HepG2 (cell line): ENCODE measurements at regions not wholly inside any gene's neighbourhood (a gene's known extent, or its start where the extent isn't known, plus 50 kb on each side); places are given as distances from the start of the nearest gene placed in this dataset.

Experiments used
- ATAC-seq: fragments of 200-7000 bp; cut with Tn5 transposase; 3 replicates; pipeline ENCODE4 v1.9.1; 2020; ENCODE audit warnings: mild to moderate bottlenecking, moderate library complexity
- BruUV-seq: library from RNA; stranded (reverse); fragments of 400-500 nt; replicated peaks from 2 replicates; lab custom pipeline; 2021; lab: Mats Ljungman, UMichigan
- CTCF ChIA-PET: fragments of 300-600 bp; formaldehyde crosslinking; extraction: SDS; loops from one replicate; lab custom pipeline; 2021; ENCODE audit warnings: low total read pairs, inconsistent platforms, low intra/inter-chr PET ratio; lab: Yijun Ruan, JAX
- POLR2A ChIA-PET: fragments of 350-600 bp; sonication (Branson Sonifier 250); formaldehyde crosslinking; loops from one replicate; lab custom pipeline; 2020; ENCODE audit warnings: antibody characterized with exemption, inconsistent platforms; lab: Yijun Ruan, JAX
- DNase-seq: peaks from one replicate; pipeline ENCODE4 v3.0.0-alpha.2; 2015; ENCODE audit warnings: low spot score
- FAIRE-seq: peaks from 3 replicates; lab custom pipeline; 2011; peaks lifted over from hg19 to GRCh38; lab: Jason Lieb, UNC
- H2AFZ ChIP-seq: one replicate; pipeline ENCODE4 v1.6.1; 2011; ENCODE audit warnings: low read length, inconsistent platforms
- H3K27ac ChIP-seq: fragments of 300-600 bp; 3 replicates; pipeline ENCODE4 v1.8.0; 2011; ENCODE audit warnings: mixed run types, mild to moderate bottlenecking, mixed read lengths, low read length, inconsistent platforms; ENCODE audit not compliant: insufficient read depth; ENCODE audit errors: extremely low read length
- H3K27me3 ChIP-seq, 2 experiments: fragments of 200-600 bp in 1 of 2; 2 replicates in 1 of 2; 3 replicates in 1 of 2; pipeline versions ENCODE4 v1.6.0 to v1.8.0; 2011; ENCODE audit warnings: low read length in 2 of 2, mild to moderate bottlenecking in 2 of 2, moderate library complexity in 2 of 2, inconsistent platforms in 1 of 2; ENCODE audit not compliant: insufficient read depth in 2 of 2, control insufficient read depth in 1 of 2
- H3K36me3 ChIP-seq, 2 experiments: fragments of 200-600 bp in 1 of 2; replicated peaks in 1 of 2; 2 replicates in 1 of 2; 3 replicates in 1 of 2; pipeline versions ENCODE4 v1.5.1 to v1.8.0; 2011; ENCODE audit warnings: low read length in 2 of 2, inconsistent platforms in 1 of 2; ENCODE audit not compliant: insufficient read depth in 2 of 2, control insufficient read depth in 1 of 2
- H3K4me1 ChIP-seq: 2 replicates; pipeline ENCODE4 v1.5.1; 2012; ENCODE audit warnings: low read length, inconsistent platforms; ENCODE audit not compliant: insufficient read depth
- H3K4me2 ChIP-seq: 2 replicates; pipeline ENCODE4 v1.6.0; 2011; ENCODE audit warnings: low read depth, low read length, inconsistent platforms
- H3K4me3 ChIP-seq, 3 experiments: fragments of 200-600 bp in 1 of 3; sonication (generic), shearing (Covaris generic) in 1 of 3; replicated peaks in 1 of 3; 2 replicates each; pipeline ENCODE4 v1.5.1; 2011 to 2016; ENCODE audit warnings: low read length in 3 of 3, inconsistent platforms in 2 of 3, low read depth in 2 of 3, mild to moderate bottlenecking in 2 of 3, control low read depth in 1 of 3, mixed read lengths in 1 of 3; ENCODE audit not compliant: insufficient read depth in 1 of 3
- H3K79me2 ChIP-seq: one replicate; pipeline ENCODE4 v1.6.1; 2011; ENCODE audit warnings: low read length, inconsistent platforms; ENCODE audit not compliant: insufficient read depth
- H3K9ac ChIP-seq: 2 replicates; pipeline ENCODE4 v1.6.0; 2011; ENCODE audit warnings: mild to moderate bottlenecking, low read depth, low read length, inconsistent platforms; ENCODE audit not compliant: insufficient read depth
- H3K9me3 ChIP-seq: 2 replicates; pipeline ENCODE4 v1.5.1; 2012; ENCODE audit warnings: mild to moderate bottlenecking, low read length
- H4K20me1 ChIP-seq: 2 replicates; pipeline ENCODE4 v1.6.0; 2011; ENCODE audit warnings: inconsistent platforms, mild to moderate bottlenecking, low read length, moderate library complexity; ENCODE audit not compliant: insufficient read depth
- ATAD3A ChIP-seq: sonication (generic); formaldehyde crosslinking; IDR thresholded peaks from 2 replicates; pipeline ENCODE4 v1.4.0; 2020; ENCODE audit warnings: missing genetic modification reagents
- CREB1 ChIP-seq, 2 experiments: fragments of 450-650 bp in 1 of 2; IDR thresholded peaks; 2 replicates each; pipeline ENCODE4 v1.6.1; 2016 to 2017; ENCODE audit warnings: control low read depth in 1 of 2, mild to moderate bottlenecking in 1 of 2, missing compliant biosample characterization in 1 of 2, missing genetic modification characterization in 1 of 2
- IRX3 ChIP-seq: sonication (generic); formaldehyde crosslinking; IDR thresholded peaks from 2 replicates; pipeline ENCODE4 v1.8.1; 2023; ENCODE audit warnings: mild to moderate bottlenecking, low read depth, missing genetic modification reagents, borderline replicate concordance
- MXD4 ChIP-seq: IDR thresholded peaks from 2 replicates; pipeline ENCODE4 v1.6.1; 2016; ENCODE audit warnings: mild to moderate bottlenecking, missing biosample characterization, missing genetic modification reagents
- NFATC3 ChIP-seq: sonication (generic); formaldehyde crosslinking; IDR thresholded peaks from 2 replicates; pipeline ENCODE4 v1.5.1; 2020; ENCODE audit warnings: mild to moderate bottlenecking, missing genetic modification reagents
- PHF21A ChIP-seq: sonication (generic); formaldehyde crosslinking; IDR thresholded peaks from 2 replicates; pipeline ENCODE4 v1.5.0; 2020; ENCODE audit warnings: mild to moderate bottlenecking, missing genetic modification reagents
- SP1 ChIP-seq, 2 experiments: fragments of 450-650 bp in 1 of 2; sonication (generic) in 1 of 2; formaldehyde crosslinking in 1 of 2; IDR thresholded peaks; 2 replicates each; pipeline versions ENCODE4 v1.4.0 to v1.6.1; 2016 to 2020; ENCODE audit warnings: missing genetic modification reagents in 1 of 2
- ZNF354B ChIP-seq: sonication (generic); formaldehyde crosslinking; IDR thresholded peaks from 2 replicates; pipeline ENCODE4 v1.8.0; 2022; ENCODE audit warnings: mild to moderate bottlenecking, missing genetic modification reagents
- ZNF773 ChIP-seq: sonication (generic); formaldehyde crosslinking; IDR thresholded peaks from 2 replicates; pipeline ENCODE4 v1.4.0; 2020; ENCODE audit warnings: missing genetic modification reagents, borderline replicate concordance
- WGBS: methylation state at CpG from one replicate; pipeline ENCODE4 v1.1.6; 2017; ENCODE audit warnings: low lambda C conversion rate; 5-methylcytosine and 5-hydroxymethylcytosine counted together
- in situ Hi-C: cut with HindIII; loops from 2 replicates; pipeline ENCODE4 v1.10.0; 2017; ENCODE audit warnings: low pct_unique_long_range_greater_than_20kb; ENCODE audit not compliant: extremely low pct_ligation_motif_present
- intact Hi-C: fragments of 100-400 bp; cut with micrococcal nuclease; formaldehyde crosslinking; loops from one replicate; pipeline ENCODE4 v1.10.0; 2022; ENCODE audit not compliant: unreplicated experiment
- TF ChIP-seq, protein P1 (sequence below): sonication (generic); formaldehyde crosslinking; IDR thresholded peaks from 2 replicates; pipeline ENCODE4 v1.5.0; 2020; ENCODE audit warnings: missing genetic modification reagents
- TF ChIP-seq, protein P2 (sequence below): sonication (generic); formaldehyde crosslinking; IDR thresholded peaks from 2 replicates; pipeline ENCODE4 v1.8.0; 2022; ENCODE audit warnings: low read depth, missing genetic modification reagents
- TF ChIP-seq, protein P3 (sequence below): sonication (generic); formaldehyde crosslinking; IDR thresholded peaks from 2 replicates; pipeline ENCODE4 v1.5.1; 2020; ENCODE audit warnings: missing genetic modification reagents, mild to moderate bottlenecking, borderline replicate concordance
- TF ChIP-seq, protein P4 (sequence below): IDR thresholded peaks from 2 replicates; pipeline ENCODE4 v1.6.1; 2018; ENCODE audit warnings: missing genetic modification reagents

DNA sequence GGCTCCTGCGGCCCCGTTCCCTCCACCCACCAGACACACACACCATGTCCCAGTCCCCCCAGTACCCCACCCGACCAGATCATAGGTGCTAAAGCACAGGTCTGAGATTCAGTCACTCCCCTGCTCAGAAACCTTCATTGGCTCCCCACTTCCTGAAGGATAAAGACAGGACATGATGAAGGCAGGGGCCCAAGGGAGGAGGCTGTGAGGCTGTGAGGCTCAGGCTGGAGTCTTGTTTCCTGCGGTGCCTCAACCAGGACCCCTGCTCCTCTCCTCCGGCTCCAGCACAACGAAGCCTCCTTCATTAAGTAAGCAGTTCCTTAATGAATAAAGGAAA, 81.1 kb downstream of the NCR2 start:
- no peak overlapping the region for H3K4me2 ChIP-seq
- FAIRE-seq, result no peak
- peaks cover 8% of the 10 kb centered on the region for H3K9me3 ChIP-seq
- CTCF ChIA-PET, result no interaction called here
- TF ChIP-seq PHF21A (no peak), NFATC3 (no peak), IRX3 (CRISPR knock-in tag) (no peak), ZNF354B (no peak), MXD4 (CRISPR knock-in tag) (no peak), ATAD3A (CRISPR knock-in tag) (no peak), SP1 (IDR thresholded peaks at IDR 0.05) (no peak), SP1 (CRISPR knock-in tag; IDR thresholded peaks at IDR 0.05) (no peak), ZNF773 (CRISPR knock-in tag) (no peak), CREB1 (IDR thresholded peaks at IDR 0.05) (no peak), CREB1 (CRISPR knock-in tag; IDR thresholded peaks at IDR 0.05) (no peak)
- TF ChIP-seq, protein P1, sequence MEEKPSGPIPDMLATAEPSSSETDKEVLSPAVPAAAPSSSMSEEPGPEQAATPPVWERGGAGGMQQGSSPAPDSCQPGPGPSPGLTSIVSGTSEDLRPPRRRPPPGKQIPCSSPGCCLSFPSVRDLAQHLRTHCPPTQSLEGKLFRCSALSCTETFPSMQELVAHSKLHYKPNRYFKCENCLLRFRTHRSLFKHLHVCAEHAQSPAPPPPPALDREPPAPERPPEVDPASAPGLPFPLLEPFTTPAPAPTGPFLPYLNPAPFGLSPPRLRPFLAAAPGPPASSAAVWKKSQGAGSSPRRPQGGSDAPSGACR (CRISPR knock-in tag), result no peak
- TF ChIP-seq, protein P2, sequence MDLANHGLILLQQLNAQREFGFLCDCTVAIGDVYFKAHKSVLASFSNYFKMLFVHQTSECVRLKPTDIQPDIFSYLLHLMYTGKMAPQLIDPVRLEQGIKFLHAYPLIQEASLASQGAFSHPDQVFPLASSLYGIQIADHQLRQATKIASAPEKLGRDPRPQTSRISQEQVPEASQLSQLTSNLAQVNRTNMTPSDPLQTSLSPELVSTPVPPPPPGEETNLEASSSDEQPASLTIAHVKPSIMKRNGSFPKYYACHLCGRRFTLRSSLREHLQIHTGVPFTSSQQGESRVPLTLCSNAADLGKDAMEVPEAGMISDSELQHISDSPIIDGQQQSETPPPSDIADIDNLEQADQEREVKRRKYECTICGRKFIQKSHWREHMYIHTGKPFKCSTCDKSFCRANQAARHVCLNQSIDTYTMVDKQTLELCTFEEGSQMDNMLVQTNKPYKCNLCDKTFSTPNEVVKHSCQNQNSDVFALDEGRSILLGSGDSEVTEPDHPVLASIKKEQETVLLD (CRISPR knock-in tag), result no peak
- TF ChIP-seq, protein P3, sequence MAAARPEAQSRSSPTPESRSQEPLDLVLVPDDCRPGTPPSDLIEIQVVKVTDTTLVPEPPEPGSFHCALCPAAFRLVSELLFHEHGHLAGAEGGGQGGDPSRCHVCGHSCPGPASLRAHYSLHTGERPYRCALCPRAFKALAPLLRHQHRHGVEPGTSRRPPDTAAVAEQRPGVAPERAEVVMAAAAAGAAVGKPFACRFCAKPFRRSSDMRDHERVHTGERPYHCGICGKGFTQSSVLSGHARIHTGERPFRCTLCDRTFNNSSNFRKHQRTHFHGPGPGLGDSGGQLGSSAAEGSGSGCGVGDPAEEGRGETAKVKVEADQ (CRISPR knock-in tag), result no peak
- TF ChIP-seq, protein P4, sequence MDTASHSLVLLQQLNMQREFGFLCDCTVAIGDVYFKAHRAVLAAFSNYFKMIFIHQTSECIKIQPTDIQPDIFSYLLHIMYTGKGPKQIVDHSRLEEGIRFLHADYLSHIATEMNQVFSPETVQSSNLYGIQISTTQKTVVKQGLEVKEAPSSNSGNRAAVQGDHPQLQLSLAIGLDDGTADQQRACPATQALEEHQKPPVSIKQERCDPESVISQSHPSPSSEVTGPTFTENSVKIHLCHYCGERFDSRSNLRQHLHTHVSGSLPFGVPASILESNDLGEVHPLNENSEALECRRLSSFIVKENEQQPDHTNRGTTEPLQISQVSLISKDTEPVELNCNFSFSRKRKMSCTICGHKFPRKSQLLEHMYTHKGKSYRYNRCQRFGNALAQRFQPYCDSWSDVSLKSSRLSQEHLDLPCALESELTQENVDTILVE (CRISPR knock-in tag), result no peak
- H2AFZ ChIP-seq, result no peak overlapping the region
- POLR2A ChIA-PET, result no interaction called here
- H3K27me3 ChIP-seq, result peaks cover 20 to 94% of the 10 kb centered on the region in 2 experiments; a peak in 4 of 5 replicates
- H4K20me1 ChIP-seq, result no peaks in the 10 kb centered on the region; the same call in 1 of the 2 replicates
- no peaks in the 10 kb centered on the region for H3K36me3 ChIP-seq
- 46% methylated on average over 6 of the region's 6 CpGs for WGBS
- no peak overlapping the region for H3K9ac ChIP-seq
- no peak overlapping the region for H3K4me3 ChIP-seq
- no peaks in the 10 kb centered on the region for H3K4me1 ChIP-seq
- H3K79me2 ChIP-seq, result no peaks in the 10 kb centered on the region
- intact Hi-C loops, result no loop called here
- no peak for ATAC-seq
- no TSS peak for BruUV-seq
- no peak for DNase-seq
- in situ Hi-C loops, result no loop called here
- no peak overlapping the region for H3K27ac ChIP-seq
